Neuronal stem cell (in vitro differentiated cells): ENCODE measurements at regions not wholly inside any gene's neighbourhood (a gene's known extent, or its start where the extent isn't known, plus 50 kb on each side); places are given as distances from the start of the nearest gene placed in this dataset.
A peak's percentile ranks its signal among the peaks of the same experiment; 100 is the strongest.

Source experiments
- DNase-seq: peaks from one replicate; pipeline ENCODE4 v3.0.0-alpha.2; 2013; ENCODE audit warnings: low spot score
- H2AFZ ChIP-seq: one replicate; pipeline ENCODE4 v1.6.1; 2013; ENCODE audit warnings: mild to moderate bottlenecking, low read length, inconsistent platforms
- H2AK5ac ChIP-seq: 2 replicates; pipeline ENCODE4 v1.6.1; 2013; ENCODE audit warnings: low read depth, mild to moderate bottlenecking, inconsistent platforms, low read length, moderate library complexity, mixed read lengths
- H2BK120ac ChIP-seq: 2 replicates; pipeline ENCODE4 v1.6.1; 2013; ENCODE audit warnings: low read depth, mild to moderate bottlenecking, inconsistent platforms, low read length, moderate library complexity, mixed read lengths
- H2BK12ac ChIP-seq: one replicate; pipeline ENCODE4 v1.6.1; 2013; ENCODE audit warnings: low read length, inconsistent platforms
- H2BK15ac ChIP-seq: 2 replicates; pipeline ENCODE4 v1.6.1; 2013; ENCODE audit warnings: mild to moderate bottlenecking, low read length, inconsistent platforms, mixed read lengths
- H2BK5ac ChIP-seq: one replicate; pipeline ENCODE4 v1.6.1; 2013; ENCODE audit warnings: inconsistent platforms, mild to moderate bottlenecking, low read length, moderate library complexity
- H3K14ac ChIP-seq: one replicate; pipeline ENCODE4 v1.6.1; 2013; ENCODE audit warnings: low read length, inconsistent platforms
- H3K18ac ChIP-seq: 2 replicates; pipeline ENCODE4 v1.6.1; 2013; ENCODE audit warnings: low read length, inconsistent platforms
- H3K23ac ChIP-seq: 2 replicates; pipeline ENCODE4 v1.6.1; 2013; ENCODE audit warnings: low read depth, mild to moderate bottlenecking, mixed read lengths, low read length, inconsistent platforms; ENCODE audit not compliant: poor library complexity
- H3K27ac ChIP-seq: replicated peaks from 3 replicates; pipeline ENCODE4 v1.5.1; 2013; ENCODE audit warnings: low read length, inconsistent platforms
- H3K27me3 ChIP-seq, 3 experiments: 2 replicates each; pipeline ENCODE4 v1.6.1; 2013; ENCODE audit warnings: low read length in 3 of 3, mild to moderate bottlenecking in 2 of 3, inconsistent platforms in 1 of 3, low read depth in 1 of 3, mixed read lengths in 1 of 3, moderate library complexity in 1 of 3; ENCODE audit not compliant: control insufficient read depth in 3 of 3, insufficient read depth in 3 of 3
- H3K36me3 ChIP-seq, 2 donors: replicated peaks in 1 of 2; 2 replicates each; pipeline ENCODE4 v1.6.1; 2013; ENCODE audit warnings: low read length in 2 of 2; ENCODE audit not compliant: control insufficient read depth in 2 of 2, insufficient read depth in 2 of 2
- H3K4ac ChIP-seq: 2 replicates; pipeline ENCODE4 v1.6.1; 2013; ENCODE audit warnings: inconsistent platforms, mild to moderate bottlenecking, low read length, moderate library complexity
- H3K4me1 ChIP-seq, 2 donors: 1 replicate in 1 of 2; 2 replicates in 1 of 2; pipeline ENCODE4 v1.6.1; 2013; ENCODE audit warnings: low read length in 2 of 2, low read depth in 1 of 2; ENCODE audit not compliant: control insufficient read depth in 2 of 2, insufficient read depth in 1 of 2
- H3K4me2 ChIP-seq: one replicate; pipeline ENCODE4 v1.6.1; 2013; ENCODE audit warnings: mild to moderate bottlenecking, low read length, inconsistent platforms; ENCODE audit not compliant: insufficient read depth, poor library complexity, severe bottlenecking
- H3K4me3 ChIP-seq, 2 donors: 2 replicates each; pipeline ENCODE4 v1.5.1; 2013; ENCODE audit warnings: low read length in 2 of 2, mild to moderate bottlenecking in 2 of 2, inconsistent platforms in 1 of 2, moderate library complexity in 1 of 2
- H3K79me1 ChIP-seq: one replicate; pipeline ENCODE4 v1.6.1; 2013; ENCODE audit warnings: low read depth, mild to moderate bottlenecking, inconsistent platforms, low read length, moderate library complexity
- H3K9ac ChIP-seq: one replicate; pipeline ENCODE4 v1.6.1; 2013; ENCODE audit warnings: mild to moderate bottlenecking, low read depth, low read length, inconsistent platforms; ENCODE audit not compliant: poor library complexity
- H3K9me3 ChIP-seq, 2 donors: replicated peaks in 1 of 2; 2 replicates each; pipeline versions ENCODE3 to v1.6.1; 2013; ENCODE audit warnings: low read length in 2 of 2, mild to moderate bottlenecking in 2 of 2, inconsistent platforms in 1 of 2, low read depth in 1 of 2, mixed read lengths in 1 of 2, moderate library complexity in 1 of 2; ENCODE audit not compliant: control insufficient read depth in 2 of 2, insufficient read depth in 1 of 2
- H4K8ac ChIP-seq: one replicate; pipeline ENCODE4 v1.6.1; 2013; ENCODE audit warnings: low read depth, mild to moderate bottlenecking, inconsistent platforms, low read length, moderate library complexity
- H4K91ac ChIP-seq: one replicate; pipeline ENCODE4 v1.6.1; 2013; ENCODE audit warnings: low read length, low read depth, mild to moderate bottlenecking, inconsistent platforms; ENCODE audit not compliant: poor library complexity
- WGBS, 2 donors: extraction: QIAGEN DNeasy Blood & Tissue Kit; methylation state at CpG; one replicate each; pipeline ENCODE4 v1.1.7; 2013; ENCODE audit warnings: missing lambda C conversion rate in 2 of 2, mixed read lengths in 1 of 2; ENCODE audit not compliant: insufficient read length in 2 of 2, insufficient replicate concordance in 1 of 2; ENCODE audit errors: extremely low coverage in 2 of 2; 5-methylcytosine and 5-hydroxymethylcytosine counted together

DNA sequence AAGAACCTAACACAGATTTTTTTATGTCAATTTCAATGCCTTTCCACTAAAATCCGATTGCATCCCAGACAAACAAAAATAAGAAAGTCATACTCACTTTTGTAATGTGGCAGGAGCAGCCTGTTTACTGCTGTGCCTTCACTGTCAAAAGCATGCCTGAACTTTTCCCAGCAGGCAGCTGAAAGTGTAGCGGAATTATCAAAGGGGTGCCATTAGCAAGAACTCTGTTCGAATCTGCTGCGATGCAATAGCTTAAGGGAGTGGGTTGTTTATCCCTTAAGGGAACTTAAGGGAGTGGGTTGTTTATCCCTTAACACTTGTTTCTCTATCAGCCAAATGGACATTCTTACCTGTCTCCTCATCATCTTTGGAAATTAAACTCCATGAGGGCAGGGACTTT is 243.5 kb downstream of the PAX3 start:
- no peak overlapping the region for H3K14ac ChIP-seq
- H3K27me3 ChIP-seq = peaks cover 0 to 30% (median 3%) of the 10 kb centered on the region in 3 experiments
- no peak overlapping the region for H4K8ac ChIP-seq
- no peak overlapping the region for H3K4me2 ChIP-seq
- no peak overlapping the region for H3K27ac ChIP-seq
- H3K18ac ChIP-seq = no peak overlapping the region
- H3K4me1 ChIP-seq = peaks cover 0 to 9% of the 10 kb centered on the region in 2 donors
- no peak for DNase-seq
- H3K4ac ChIP-seq = no peak overlapping the region
- no peak overlapping the region for H2AFZ ChIP-seq
- H3K36me3 ChIP-seq = no peaks in the 10 kb centered on the region
- H3K9me3 ChIP-seq = no peaks in the 10 kb centered on the region
- H3K79me1 ChIP-seq = no peaks in the 10 kb centered on the region
- no peak overlapping the region for H2BK15ac ChIP-seq
- no peak overlapping the region for H2BK12ac ChIP-seq
- H3K4me3 ChIP-seq = no peak overlapping the region
- no peak overlapping the region for H4K91ac ChIP-seq
- H2BK5ac ChIP-seq = no peak overlapping the region
- H3K23ac ChIP-seq = no peak overlapping the region
- H3K9ac ChIP-seq = no peak overlapping the region
- no peak overlapping the region for H2AK5ac ChIP-seq
- no peak overlapping the region for H2BK120ac ChIP-seq
- no CpG with 5 or more reads among the region's 4 CpGs for WGBS, 2 donors

DNA sequence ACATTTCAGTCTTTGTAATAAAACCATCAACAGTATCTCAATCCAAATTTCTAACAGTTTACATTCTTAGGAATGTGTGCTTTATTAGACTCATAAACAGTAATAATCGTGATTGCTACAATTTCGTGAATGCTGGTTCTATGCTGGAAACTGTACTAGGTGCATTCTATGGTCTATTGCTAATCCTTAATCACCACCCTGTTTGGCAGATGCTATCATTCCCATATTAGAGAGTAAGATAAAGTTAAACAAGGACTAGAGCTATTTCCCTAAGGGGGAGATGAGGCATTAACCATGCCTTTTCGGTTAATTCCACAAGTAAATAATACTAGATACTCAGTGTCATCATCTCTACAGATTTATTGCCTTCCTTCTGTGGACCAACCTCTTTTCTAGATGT is 244.0 kb downstream of the PAX3 start:
- no peak overlapping the region for H2BK15ac ChIP-seq
- H3K36me3 ChIP-seq = no peaks in the 10 kb centered on the region
- no peak overlapping the region for H2AK5ac ChIP-seq
- no peaks in the 10 kb centered on the region for H3K79me1 ChIP-seq
- no peak overlapping the region for H2BK120ac ChIP-seq
- no peak overlapping the region for H3K4me2 ChIP-seq
- H3K4ac ChIP-seq = no peak overlapping the region
- no peak overlapping the region for H3K4me3 ChIP-seq
- no peak overlapping the region for H4K8ac ChIP-seq
- peaks cover 0 to 25% (median 3%) of the 10 kb centered on the region in 3 experiments for H3K27me3 ChIP-seq
- no peak overlapping the region for H3K23ac ChIP-seq
- H3K4me1 ChIP-seq = peaks cover 0 to 9% of the 10 kb centered on the region in 2 donors
- no peak overlapping the region for H3K18ac ChIP-seq
- H3K14ac ChIP-seq = no peak overlapping the region
- no peak overlapping the region for H2BK12ac ChIP-seq
- no peaks in the 10 kb centered on the region for H3K9me3 ChIP-seq
- no peak overlapping the region for H3K27ac ChIP-seq
- H2AFZ ChIP-seq = no peak overlapping the region
- no CpG with 5 or more reads among the region's 3 CpGs for WGBS, 2 donors
- no peak for DNase-seq
- H4K91ac ChIP-seq = no peak overlapping the region
- no peak overlapping the region for H2BK5ac ChIP-seq
- H3K9ac ChIP-seq = no peak overlapping the region

DNA sequence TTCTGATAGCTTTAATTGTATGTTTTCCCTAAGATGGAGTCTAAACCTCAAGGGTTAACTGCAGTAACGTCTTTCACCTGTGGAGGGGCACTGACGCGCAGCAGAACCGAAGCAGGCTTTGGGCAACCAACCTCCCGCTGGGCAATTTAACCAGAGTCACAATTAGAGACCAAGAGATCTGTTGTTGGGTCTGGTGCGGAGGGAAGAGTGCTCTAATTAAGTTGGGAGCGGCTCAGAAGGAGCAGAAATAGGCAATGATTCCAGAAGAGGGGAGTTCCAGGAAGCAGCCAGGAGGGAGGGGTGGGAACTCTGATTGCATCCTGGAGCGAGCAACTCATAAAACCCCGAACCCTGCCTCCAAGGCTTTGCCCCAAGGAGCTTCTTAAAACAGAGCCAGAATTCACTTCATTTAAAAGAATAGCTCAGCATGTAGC is 245.8 kb downstream of the PAX3 start:
- Histone ChIP-seq H4K91ac (no peak overlapping the region), H2BK15ac (no peak overlapping the region), H3K14ac (no peak overlapping the region), H3K9ac (no peak overlapping the region), H2BK5ac (no peak overlapping the region), H3K79me1 (no peaks in the 10 kb centered on the region), H2AK5ac (no peak overlapping the region), H3K9me3 (no peaks in the 10 kb centered on the region), H3K18ac (no peak overlapping the region), H2AFZ (peak overlapping the region; percentile 59), H3K36me3 (no peaks in the 10 kb centered on the region), H3K4me1 (peaks cover 0 to 9% of the 10 kb centered on the region in 2 donors), H4K8ac (no peak overlapping the region), H2BK12ac (no peak overlapping the region), H3K4me2 (peak overlapping the region; percentile 21), H3K23ac (no peak overlapping the region), H3K27ac (peak overlapping the region; percentile 78), H2BK120ac (no peak overlapping the region), H3K4me3 (no peak overlapping the region), H3K27me3 (peaks cover 0 to 25% (median 0%) of the 10 kb centered on the region in 3 experiments), H3K4ac (no peak overlapping the region)
- WGBS, 2 donors = no CpG with 5 or more reads among the region's 9 CpGs
- DNase-seq = peak; percentile 82

DNA sequence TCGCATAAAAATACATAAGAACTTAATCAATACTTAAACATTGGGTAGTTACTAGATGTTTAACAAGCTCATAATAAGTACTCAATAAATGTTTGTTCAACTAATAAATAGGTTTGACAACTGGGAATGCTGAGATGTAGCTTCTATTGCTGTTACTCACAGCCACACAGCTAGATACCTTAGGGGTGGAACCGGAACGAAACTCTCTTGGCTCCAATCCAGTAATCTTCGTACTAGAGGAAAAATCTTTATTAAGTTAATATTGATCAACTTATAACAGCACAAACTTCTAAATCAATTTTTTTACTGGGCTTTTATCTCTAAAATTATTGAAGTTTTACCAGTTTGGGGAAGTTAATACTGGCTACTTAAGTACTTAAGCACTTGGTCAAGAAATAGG is 247.8 kb downstream of the PAX3 start:
- Histone ChIP-seq H3K23ac (no peak overlapping the region), H2AFZ (no peak overlapping the region), H3K27me3 (peaks cover 0 to 21% (median 0%) of the 10 kb centered on the region in 3 experiments), H3K4me2 (no peak overlapping the region), H2BK120ac (no peak overlapping the region), H3K9me3 (no peaks in the 10 kb centered on the region), H3K4me3 (no peak overlapping the region), H2AK5ac (no peak overlapping the region), H3K79me1 (no peaks in the 10 kb centered on the region), H3K36me3 (no peaks in the 10 kb centered on the region), H3K14ac (no peak overlapping the region), H3K4me1 (peaks cover 0 to 8% of the 10 kb centered on the region in 2 donors), H4K91ac (no peak overlapping the region), H4K8ac (no peak overlapping the region), H2BK15ac (no peak overlapping the region), H3K9ac (no peak overlapping the region), H3K18ac (no peak overlapping the region), H2BK12ac (no peak overlapping the region), H3K27ac (no peak overlapping the region), H2BK5ac (no peak overlapping the region), H3K4ac (no peak overlapping the region)
- 100% methylated on average over 1 of the region's 4 CpGs; no CpG with 5 or more reads in 1 of the 2 donors for WGBS, 2 donors
- DNase-seq = no peak
